Activated CD4-positive, alpha-beta T cell treated with anti-CD3 and anti-CD28 coated beads, Interleukin-2, Interleukin-6, amounts not matched to agents 100 ng/mL and 50 ng/mL, durations not matched to agents 16 hours and 8 hours (primary cell): ENCODE measurements at regions not wholly inside any gene's neighbourhood (a gene's known extent, or its start where the extent isn't known, plus 50 kb on each side); places are given as distances from the start of the nearest gene placed in this dataset.
"Not testable (repeated sequence)": the region's sequence is repeated elsewhere in the genome, so short reads cannot be mapped to it uniquely, and the experiment has no call there.

Experiments used
- DNase-seq: peaks from one replicate; pipeline ENCODE4 v3.0.0-alpha.2; 2020

- DNase-seq, result no peak
Observed at GRCh38 chr3:34013818-34014570, 215.6 kb downstream of the PDCD6IP start.

GRCh38 chr3:34015204-34016142 is 217.0 kb downstream of the PDCD6IP start:
- no peak for DNase-seq

DNA sequence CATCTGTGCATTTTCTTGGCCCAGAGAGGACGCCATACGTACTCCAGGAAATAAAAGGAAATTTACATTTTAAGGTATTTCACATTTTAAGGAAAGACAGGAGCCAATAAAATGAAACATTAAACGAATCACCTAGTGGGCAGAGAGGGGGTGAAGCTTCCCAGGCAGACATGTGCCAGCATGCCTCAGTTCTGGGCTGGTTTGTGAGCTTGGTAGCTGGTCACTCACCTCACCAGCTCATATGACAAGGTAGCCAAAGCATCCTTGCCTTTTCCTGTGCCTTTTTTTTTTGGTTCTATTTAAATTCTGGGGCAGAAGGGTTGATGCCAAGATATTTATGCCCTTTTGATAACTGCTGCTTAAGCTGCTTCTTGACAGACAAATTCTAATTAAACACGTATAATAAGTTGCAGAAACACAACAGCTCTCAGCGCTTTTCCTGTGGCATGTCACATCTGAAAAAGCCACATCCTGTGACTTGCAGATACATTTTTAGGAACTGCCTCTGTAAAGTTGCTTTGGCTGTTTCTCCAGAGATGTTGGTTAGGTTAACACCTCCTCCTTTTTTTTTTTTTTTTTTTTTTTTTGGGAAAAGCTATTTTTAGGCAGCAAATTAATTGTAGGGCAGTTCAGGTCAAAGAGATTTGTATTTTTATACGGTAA is 218.6 kb downstream of the PDCD6IP start:
- peak; percentile 44 for DNase-seq

DNA sequence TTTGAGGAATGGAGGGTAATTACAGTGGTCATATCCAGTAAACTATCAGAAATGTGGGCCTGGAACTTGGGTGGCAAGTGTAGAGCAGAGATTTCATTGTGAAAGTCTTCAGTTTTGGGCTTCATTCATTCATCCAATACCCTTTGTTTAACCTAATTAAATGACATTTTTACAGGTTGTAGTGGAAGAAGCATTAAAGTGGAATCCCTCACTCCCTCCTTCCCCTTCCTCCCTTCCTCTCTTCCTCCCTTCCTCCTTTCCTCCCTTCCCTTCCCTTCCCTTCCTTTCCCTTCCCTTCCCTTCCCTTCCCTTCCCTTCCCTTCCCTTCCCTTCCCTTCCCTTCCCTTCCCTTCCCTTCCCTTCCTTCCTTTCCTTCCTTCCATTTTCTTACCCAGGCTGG is 219.3 kb downstream of the PDCD6IP start:
- no peak for DNase-seq

- DNase-seq, result no peak
Observed at GRCh38 chr3:34019158-34019557, 220.7 kb downstream of the PDCD6IP start.

GRCh38 chr3:34020170-34020569 is 221.7 kb downstream of the PDCD6IP start:
- no peak for DNase-seq

DNA sequence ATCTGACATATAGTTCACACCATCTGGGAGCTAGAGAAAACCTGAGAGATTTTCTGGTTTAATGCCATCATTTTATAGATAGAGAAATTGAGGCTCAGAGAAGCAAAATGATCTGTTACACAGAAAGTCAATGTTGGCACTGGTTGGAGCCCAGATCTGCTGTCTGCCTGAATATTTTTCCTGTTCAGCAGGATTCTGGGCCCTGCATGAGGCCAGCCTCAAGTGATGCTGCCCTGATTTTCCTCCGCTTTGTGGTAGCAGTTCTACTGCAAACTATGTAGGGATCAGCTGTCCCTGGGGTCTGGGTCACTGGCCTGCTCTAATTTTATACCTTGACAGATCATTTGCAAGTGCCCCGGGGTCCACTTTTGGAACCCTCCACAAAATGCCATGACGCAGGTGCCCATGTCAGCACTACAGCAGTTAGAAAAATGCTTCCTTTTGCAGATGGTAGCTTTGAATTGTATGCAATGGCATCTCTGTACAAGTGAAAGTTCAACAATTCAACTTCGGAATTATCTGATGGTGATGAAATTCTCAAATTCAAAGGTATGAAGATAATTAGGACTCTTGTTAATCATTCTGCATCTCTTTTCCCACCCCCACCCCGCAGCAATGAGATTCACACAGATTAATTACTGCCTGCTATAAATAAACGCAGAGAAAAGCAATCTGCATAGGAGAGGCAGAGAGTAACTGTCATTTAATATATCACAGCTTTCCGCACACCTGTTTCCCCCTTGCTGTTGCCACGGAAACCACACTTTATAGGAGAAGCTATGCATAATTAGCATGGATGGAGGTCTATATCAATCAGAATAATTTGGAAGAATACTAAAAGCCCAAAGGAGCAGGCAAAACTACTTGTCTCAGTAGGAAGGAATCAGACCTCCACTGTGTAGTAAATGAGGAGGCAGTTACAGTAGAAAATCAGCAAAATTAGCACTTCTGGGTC is 222.6 kb downstream of the PDCD6IP start:
- no peak for DNase-seq

DNA sequence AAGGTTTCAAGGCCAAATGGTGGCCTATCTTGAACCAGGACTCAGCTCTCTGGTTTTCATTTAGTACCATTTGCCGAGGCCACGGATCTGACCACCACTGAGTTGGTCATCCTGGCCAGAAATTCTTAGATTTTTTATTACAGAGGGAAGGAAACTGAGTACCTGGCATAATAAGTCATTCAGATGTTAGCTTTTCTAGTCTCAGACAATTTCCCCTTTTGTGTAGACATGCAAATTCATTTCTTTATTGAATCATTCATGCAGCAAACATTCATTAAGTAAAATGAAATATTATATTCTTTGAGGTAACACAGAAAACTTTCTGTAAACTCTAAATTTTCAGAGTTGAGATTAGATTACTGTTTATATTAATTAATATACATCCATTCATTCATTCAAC is 223.7 kb downstream of the PDCD6IP start:
- no peak for DNase-seq

DNA sequence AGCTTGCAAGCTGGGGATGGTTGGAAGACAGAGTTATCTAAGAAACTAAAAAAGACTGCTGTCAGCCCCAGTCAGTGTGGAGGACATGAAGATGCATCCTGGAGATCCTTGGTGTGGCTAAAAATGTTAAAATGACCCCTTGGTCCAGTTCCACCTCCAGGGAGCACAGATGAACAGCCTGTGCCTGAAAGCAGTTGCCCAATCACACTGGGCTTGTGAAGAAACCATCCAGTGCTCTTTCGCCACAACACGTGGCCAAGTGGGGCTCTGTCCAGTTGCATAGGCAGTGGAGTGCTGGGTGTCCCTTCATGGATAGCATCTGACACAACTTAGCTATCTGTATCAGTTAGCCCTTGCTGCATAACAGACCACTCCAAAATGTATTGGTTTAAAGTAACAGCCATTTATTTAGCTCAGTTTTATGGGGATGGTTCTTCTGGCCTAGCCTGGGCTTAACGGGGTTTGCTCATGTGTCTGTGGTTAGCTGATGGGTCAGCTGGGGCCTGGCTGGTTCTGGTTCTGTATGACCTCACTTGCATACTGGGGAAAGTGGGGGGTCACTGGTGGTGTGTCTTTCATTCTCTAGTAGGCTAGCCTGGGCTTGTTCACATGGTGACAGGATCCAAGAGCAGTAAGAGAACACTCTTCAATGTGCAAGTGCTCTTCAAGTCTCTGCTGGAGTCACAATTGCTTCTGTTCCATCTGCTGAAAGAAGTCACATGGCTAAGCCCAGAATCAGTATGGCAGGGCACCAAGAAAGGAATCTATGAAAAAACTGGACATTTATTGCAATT is 226.2 kb downstream of the PDCD6IP start:
- DNase-seq, result no peak

DNA sequence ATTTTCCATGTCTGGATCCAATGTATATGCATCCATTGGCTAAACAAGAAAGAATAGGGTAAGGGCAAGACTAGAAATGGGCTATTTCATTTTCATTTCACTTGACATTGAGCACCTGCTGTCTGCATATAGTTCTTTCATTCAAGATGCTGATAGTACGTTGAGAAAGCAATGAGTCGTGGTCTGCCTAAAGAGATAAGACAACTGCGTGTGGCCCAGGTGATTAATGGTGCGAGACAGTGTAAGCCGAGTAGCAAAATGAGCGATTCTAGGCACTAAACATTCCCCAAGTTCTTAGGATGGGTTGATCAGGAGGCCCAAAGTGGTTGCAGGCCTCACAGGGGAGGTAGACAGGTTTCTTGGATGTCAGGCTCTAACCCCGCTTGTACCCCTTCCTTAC is 235.4 kb downstream of the PDCD6IP start:
- no peak for DNase-seq

GRCh38 chr3:34034840-34035239 is 236.4 kb downstream of the PDCD6IP start:
- DNase-seq, result no peak

- DNase-seq, result no peak
Observed at GRCh38 chr3:34035775-34036174, 237.3 kb downstream of the PDCD6IP start.

DNA sequence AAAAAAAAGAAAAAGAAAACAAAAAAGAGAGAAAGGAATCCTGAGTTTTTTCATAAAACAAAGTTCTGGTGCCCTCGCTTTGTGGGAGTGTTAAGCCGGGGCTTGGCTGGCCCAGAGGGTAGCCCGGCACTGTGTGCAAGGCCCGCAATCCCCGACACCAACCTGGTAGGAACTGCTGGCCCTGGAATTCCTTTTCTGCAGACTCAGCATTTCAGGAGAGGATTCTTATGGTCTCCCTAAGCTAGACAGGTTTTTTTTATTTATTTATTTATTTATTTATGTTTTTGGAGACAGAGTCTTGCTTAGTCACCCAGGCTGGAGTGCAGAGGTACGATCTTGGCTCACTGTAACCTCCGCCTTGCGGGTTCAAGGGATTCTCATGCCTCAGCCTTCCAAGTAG is 238.8 kb downstream of the PDCD6IP start:
- no peak for DNase-seq

GRCh38 chr3:34038131-34038530 is 239.7 kb downstream of the PDCD6IP start:
- no peak for DNase-seq

GRCh38 chr3:34046154-34046553 is 247.7 kb downstream of the PDCD6IP start:
- DNase-seq, result no peak

GRCh38 chr3:34053626-34054025 is 255.2 kb downstream of the PDCD6IP start:
- no peak for DNase-seq

GRCh38 chr3:34056181-34056910 is 257.9 kb downstream of the PDCD6IP start:
- no peak for DNase-seq

DNA sequence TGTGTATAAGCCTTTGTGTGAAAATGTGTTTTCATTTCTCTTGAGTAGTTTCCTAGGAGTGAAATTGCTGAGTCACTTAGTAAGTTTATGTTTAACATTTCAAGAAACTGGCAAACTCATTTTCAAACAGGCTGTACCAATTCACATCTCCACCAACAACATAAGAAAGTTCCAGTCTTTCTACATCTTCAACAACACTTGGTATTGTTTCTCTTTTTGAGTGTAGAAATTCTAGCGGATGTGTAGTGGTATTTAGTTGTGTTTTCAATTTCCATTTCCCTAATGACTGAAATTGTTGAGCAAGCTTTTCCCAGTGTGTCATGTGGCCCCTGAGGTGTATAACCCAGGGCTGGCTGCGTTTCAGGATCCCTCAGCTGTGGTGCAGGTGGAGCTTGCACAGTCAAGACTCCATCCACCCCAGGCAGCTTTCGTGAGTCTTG is 258.5 kb downstream of the PDCD6IP start:
- peak; percentile 86 for DNase-seq

DNA sequence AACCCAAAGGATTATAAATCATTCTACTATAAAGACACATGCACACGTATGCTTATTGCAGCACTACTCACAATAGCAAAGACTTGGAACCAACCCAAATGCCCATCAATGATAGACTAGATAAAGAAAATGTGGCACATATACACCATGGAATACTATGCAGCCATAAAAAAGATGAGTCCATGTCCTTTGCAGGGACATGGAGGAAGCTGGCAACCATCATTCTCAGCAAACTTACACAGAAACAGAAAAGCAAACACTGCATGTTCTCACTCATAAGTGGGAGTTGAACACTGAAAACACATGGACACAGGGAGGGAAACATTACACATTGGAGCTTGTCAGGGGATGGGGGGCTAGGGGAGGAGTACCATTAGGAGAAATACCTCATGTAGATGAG is 262.6 kb downstream of the PDCD6IP start:
- DNase-seq, result not testable (repeated sequence)

GRCh38 chr3:34065901-34066300 is 267.5 kb downstream of the PDCD6IP start:
- no peak for DNase-seq

DNA sequence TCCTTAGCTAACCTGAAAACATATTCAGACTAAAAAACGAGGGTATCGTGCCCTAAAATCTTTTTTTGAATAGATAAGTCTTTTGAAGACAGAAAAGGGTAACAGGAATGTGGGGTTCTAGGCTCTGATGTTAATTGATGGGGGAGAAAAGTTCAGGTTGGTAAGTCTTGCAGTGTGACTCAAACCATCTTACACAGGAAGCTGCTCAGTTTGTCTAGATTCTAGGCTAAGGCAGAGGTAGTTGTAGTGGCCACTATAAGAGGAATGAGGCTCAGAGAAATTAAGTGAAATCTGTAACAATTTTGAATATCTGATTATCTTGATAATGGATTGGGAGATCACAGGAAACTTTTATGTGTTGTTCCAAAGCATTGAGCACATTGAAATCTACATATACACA is 267.9 kb downstream of the PDCD6IP start:
- DNase-seq, result no peak
